ENCODE measurements at regions not wholly inside any gene's neighbourhood (a gene's known extent, or its start where the extent isn't known, plus 50 kb on each side); places are given as distances from the start of the nearest gene placed in this dataset.

GRCh38 chr5:29023541-29023940 lies 1985.2 kb upstream of the CDH9 start:
- TF ChIP-seq CTCF (IDR thresholded peaks at IDR 0.05) (no peak), POLR2A (IDR thresholded peaks at IDR 0.05) (no peak)

All from Peyer's patch (tissue), 4 donors.